HG03442 (cell line): ENCODE measurements at regions not wholly inside any gene's neighbourhood (a gene's known extent, or its start where the extent isn't known, plus 50 kb on each side); places are given as distances from the start of the nearest gene placed in this dataset.

Experiments
- ATAC-seq: cut with Tn5 transposase; IDR thresholded peaks from one replicate; pipeline ENCODE4 v1.9.1; 2021; ENCODE audit warnings: mild to moderate bottlenecking, moderate library complexity; ENCODE audit not compliant: unreplicated experiment

- ATAC-seq = no peak
These were observed 143.4 kb upstream of the CPSF6 start for GRCh38 chr12:69095765-69096477.

- no peak for ATAC-seq
These were observed 142.6 kb upstream of the CPSF6 start for GRCh38 chr12:69096669-69097335.

- no peak for ATAC-seq
These were observed 141.6 kb upstream of the CPSF6 start for GRCh38 chr12:69097619-69098368.

GRCh38 chr12:69099201-69099837 is 140.1 kb upstream of the CPSF6 start:
- ATAC-seq = no peak

- no peak for ATAC-seq
These were observed 137.9 kb upstream of the CPSF6 start for GRCh38 chr12:69101505-69101904.

- no peak for ATAC-seq
These were observed 136.5 kb upstream of the CPSF6 start for GRCh38 chr12:69102856-69103255.

- ATAC-seq = no peak
These were observed 134.0 kb upstream of the CPSF6 start for GRCh38 chr12:69105101-69105962.

- ATAC-seq = no peak
These were observed 132.8 kb upstream of the CPSF6 start for GRCh38 chr12:69106482-69107118.

GRCh38 chr12:69107541-69107940 is 131.8 kb upstream of the CPSF6 start:
- ATAC-seq = no peak

- ATAC-seq = no peak
These were observed 131.3 kb upstream of the CPSF6 start for GRCh38 chr12:69108037-69108436.

GRCh38 chr12:69112616-69113015 is 126.8 kb upstream of the CPSF6 start:
- ATAC-seq = no peak

- no peak for ATAC-seq
These were observed 124.3 kb upstream of the CPSF6 start for GRCh38 chr12:69115099-69115498.

- ATAC-seq = no peak
These were observed 123.4 kb upstream of the CPSF6 start for GRCh38 chr12:69115951-69116350.

- no peak for ATAC-seq
These were observed 121.7 kb upstream of the CPSF6 start for GRCh38 chr12:69117566-69118266.

- no peak for ATAC-seq
These were observed 120.9 kb upstream of the CPSF6 start for GRCh38 chr12:69118516-69118915.

GRCh38 chr12:69119770-69120169 is 119.6 kb upstream of the CPSF6 start:
- no peak for ATAC-seq

GRCh38 chr12:69120354-69120753 is 119.0 kb upstream of the CPSF6 start:
- no peak for ATAC-seq

GRCh38 chr12:69123311-69123710 is 116.1 kb upstream of the CPSF6 start:
- no peak for ATAC-seq

- no peak for ATAC-seq
These were observed 115.3 kb upstream of the CPSF6 start for GRCh38 chr12:69123919-69124638.
